ENCODE measurements at regions not wholly inside any gene's neighbourhood (a gene's known extent, or its start where the extent isn't known, plus 50 kb on each side); places are given as distances from the start of the nearest gene placed in this dataset.
A peak's percentile ranks its signal among the peaks of the same experiment; 100 is the strongest.

DNA sequence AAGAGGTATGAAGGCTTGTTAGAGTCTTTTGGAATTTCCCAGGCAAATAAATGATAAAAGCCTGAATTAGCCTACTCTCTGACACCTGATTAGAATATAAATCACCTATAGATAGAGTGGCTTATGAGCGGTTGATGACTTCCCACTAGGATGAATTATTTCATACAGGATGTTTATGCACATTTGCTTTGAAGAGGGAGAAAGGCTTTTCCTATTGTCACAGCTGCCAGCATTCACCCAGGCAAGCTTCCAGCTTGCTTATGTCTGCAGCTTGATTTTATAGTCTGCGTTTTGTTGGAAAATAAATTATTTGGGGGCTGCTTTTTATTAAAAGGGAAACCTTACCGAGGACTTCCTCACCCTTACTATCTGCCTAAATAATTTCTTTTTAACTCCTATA is 51.3 kb upstream of the EIF2S2 start:
- Histone ChIP-seq H3K27me3 (ENCODE audit: insufficient read depth) (no peaks in the 10 kb centered on the region), H3K4me3 (no peak overlapping the region), H3K36me3 (ENCODE audit: insufficient read depth) (no peaks in the 10 kb centered on the region), H3F3A (replicated peaks; ENCODE audit: low read depth) (no peaks in the 10 kb centered on the region), H4K20me1 (replicated peaks; ENCODE audit: insufficient read depth) (no peaks in the 10 kb centered on the region), H3K27ac (ENCODE audit: low read depth) (no peak overlapping the region), H2AFZ (no peak overlapping the region), H3K79me2 (replicated peaks; ENCODE audit: insufficient read depth) (no peaks in the 10 kb centered on the region), H3K4me2 (0 out of 2 replicates have a peak overlapping the region, but pooled peaks have one; percentile 3), H3K4me1 (ENCODE audit: insufficient read depth) (peaks cover 14% of the 10 kb centered on the region), H3K9me2 (ENCODE audit: insufficient read depth) (no peaks in the 10 kb centered on the region)
- H3K27me3 Mint-ChIP-seq (ENCODE audit: insufficient read depth, low read depth, poor library complexity) = no peaks in the 10 kb centered on the region
- TF ChIP-seq, protein P1, sequence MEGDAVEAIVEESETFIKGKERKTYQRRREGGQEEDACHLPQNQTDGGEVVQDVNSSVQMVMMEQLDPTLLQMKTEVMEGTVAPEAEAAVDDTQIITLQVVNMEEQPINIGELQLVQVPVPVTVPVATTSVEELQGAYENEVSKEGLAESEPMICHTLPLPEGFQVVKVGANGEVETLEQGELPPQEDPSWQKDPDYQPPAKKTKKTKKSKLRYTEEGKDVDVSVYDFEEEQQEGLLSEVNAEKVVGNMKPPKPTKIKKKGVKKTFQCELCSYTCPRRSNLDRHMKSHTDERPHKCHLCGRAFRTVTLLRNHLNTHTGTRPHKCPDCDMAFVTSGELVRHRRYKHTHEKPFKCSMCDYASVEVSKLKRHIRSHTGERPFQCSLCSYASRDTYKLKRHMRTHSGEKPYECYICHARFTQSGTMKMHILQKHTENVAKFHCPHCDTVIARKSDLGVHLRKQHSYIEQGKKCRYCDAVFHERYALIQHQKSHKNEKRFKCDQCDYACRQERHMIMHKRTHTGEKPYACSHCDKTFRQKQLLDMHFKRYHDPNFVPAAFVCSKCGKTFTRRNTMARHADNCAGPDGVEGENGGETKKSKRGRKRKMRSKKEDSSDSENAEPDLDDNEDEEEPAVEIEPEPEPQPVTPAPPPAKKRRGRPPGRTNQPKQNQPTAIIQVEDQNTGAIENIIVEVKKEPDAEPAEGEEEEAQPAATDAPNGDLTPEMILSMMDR (conservative IDR thresholded peaks at IDR 0.05; ENCODE audit: low read depth in 2 of 2) = no peak
- TF ChIP-seq JUNB (IDR thresholded peaks at IDR 0.05; ENCODE audit: unreplicated experiment) = no peak
- no peak for TF ChIP-seq ZNF331 (CRISPR knock-in tag; IDR thresholded peaks at IDR 0.05; ENCODE audit: low read depth)
- TF ChIP-seq STAT1 (IDR thresholded peaks at IDR 0.05; ENCODE audit: unreplicated experiment) = no peak
- TF ChIP-seq, protein P2, sequence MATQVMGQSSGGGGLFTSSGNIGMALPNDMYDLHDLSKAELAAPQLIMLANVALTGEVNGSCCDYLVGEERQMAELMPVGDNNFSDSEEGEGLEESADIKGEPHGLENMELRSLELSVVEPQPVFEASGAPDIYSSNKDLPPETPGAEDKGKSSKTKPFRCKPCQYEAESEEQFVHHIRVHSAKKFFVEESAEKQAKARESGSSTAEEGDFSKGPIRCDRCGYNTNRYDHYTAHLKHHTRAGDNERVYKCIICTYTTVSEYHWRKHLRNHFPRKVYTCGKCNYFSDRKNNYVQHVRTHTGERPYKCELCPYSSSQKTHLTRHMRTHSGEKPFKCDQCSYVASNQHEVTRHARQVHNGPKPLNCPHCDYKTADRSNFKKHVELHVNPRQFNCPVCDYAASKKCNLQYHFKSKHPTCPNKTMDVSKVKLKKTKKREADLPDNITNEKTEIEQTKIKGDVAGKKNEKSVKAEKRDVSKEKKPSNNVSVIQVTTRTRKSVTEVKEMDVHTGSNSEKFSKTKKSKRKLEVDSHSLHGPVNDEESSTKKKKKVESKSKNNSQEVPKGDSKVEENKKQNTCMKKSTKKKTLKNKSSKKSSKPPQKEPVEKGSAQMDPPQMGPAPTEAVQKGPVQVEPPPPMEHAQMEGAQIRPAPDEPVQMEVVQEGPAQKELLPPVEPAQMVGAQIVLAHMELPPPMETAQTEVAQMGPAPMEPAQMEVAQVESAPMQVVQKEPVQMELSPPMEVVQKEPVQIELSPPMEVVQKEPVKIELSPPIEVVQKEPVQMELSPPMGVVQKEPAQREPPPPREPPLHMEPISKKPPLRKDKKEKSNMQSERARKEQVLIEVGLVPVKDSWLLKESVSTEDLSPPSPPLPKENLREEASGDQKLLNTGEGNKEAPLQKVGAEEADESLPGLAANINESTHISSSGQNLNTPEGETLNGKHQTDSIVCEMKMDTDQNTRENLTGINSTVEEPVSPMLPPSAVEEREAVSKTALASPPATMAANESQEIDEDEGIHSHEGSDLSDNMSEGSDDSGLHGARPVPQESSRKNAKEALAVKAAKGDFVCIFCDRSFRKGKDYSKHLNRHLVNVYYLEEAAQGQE (IDR thresholded peaks at IDR 0.05; ENCODE audit: unreplicated experiment) = no peak
- TF ChIP-seq NANOG (IDR thresholded peaks at IDR 0.05; ENCODE audit: borderline replicate concordance) = no peak
- TF ChIP-seq, protein P3, sequence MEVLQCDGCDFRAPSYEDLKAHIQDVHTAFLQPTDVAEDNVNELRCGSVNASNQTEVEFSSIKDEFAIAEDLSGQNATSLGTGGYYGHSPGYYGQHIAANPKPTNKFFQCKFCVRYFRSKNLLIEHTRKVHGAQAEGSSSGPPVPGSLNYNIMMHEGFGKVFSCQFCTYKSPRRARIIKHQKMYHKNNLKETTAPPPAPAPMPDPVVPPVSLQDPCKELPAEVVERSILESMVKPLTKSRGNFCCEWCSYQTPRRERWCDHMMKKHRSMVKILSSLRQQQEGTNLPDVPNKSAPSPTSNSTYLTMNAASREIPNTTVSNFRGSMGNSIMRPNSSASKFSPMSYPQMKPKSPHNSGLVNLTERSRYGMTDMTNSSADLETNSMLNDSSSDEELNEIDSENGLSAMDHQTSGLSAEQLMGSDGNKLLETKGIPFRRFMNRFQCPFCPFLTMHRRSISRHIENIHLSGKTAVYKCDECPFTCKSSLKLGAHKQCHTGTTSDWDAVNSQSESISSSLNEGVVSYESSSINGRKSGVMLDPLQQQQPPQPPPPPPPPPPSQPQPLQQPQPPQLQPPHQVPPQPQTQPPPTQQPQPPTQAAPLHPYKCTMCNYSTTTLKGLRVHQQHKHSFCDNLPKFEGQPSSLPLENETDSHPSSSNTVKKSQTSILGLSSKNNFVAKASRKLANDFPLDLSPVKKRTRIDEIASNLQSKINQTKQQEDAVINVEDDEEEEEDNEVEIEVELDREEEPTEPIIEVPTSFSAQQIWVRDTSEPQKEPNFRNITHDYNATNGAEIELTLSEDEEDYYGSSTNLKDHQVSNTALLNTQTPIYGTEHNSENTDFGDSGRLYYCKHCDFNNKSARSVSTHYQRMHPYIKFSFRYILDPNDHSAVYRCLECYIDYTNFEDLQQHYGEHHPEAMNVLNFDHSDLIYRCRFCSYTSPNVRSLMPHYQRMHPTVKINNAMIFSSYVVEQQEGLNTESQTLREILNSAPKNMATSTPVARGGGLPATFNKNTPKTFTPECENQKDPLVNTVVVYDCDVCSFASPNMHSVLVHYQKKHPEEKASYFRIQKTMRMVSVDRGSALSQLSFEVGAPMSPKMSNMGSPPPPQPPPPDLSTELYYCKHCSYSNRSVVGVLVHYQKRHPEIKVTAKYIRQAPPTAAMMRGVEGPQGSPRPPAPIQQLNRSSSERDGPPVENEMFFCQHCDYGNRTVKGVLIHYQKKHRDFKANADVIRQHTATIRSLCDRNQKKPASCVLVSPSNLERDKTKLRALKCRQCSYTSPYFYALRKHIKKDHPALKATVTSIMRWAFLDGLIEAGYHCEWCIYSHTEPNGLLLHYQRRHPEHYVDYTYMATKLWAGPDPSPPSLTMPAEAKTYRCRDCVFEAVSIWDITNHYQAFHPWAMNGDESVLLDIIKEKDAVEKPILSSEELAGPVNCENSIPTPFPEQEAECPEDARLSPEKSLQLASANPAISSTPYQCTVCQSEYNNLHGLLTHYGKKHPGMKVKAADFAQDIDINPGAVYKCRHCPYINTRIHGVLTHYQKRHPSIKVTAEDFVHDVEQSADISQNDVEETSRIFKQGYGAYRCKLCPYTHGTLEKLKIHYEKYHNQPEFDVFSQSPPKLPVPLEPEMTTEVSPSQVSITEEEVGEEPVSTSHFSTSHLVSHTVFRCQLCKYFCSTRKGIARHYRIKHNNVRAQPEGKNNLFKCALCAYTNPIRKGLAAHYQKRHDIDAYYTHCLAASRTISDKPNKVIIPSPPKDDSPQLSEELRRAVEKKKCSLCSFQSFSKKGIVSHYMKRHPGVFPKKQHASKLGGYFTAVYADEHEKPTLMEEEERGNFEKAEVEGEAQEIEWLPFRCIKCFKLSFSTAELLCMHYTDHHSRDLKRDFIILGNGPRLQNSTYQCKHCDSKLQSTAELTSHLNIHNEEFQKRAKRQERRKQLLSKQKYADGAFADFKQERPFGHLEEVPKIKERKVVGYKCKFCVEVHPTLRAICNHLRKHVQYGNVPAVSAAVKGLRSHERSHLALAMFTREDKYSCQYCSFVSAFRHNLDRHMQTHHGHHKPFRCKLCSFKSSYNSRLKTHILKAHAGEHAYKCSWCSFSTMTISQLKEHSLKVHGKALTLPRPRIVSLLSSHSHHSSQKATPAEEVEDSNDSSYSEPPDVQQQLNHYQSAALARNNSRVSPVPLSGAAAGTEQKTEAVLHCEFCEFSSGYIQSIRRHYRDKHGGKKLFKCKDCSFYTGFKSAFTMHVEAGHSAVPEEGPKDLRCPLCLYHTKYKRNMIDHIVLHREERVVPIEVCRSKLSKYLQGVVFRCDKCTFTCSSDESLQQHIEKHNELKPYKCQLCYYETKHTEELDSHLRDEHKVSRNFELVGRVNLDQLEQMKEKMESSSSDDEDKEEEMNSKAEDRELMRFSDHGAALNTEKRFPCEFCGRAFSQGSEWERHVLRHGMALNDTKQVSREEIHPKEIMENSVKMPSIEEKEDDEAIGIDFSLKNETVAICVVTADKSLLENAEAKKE (CRISPR knock-in tag; IDR thresholded peaks at IDR 0.05) = no peak
- TF ChIP-seq EZH2phosphoT487 (IDR thresholded peaks at IDR 0.05; ENCODE audit: unreplicated experiment) = no peak
- TF ChIP-seq EZH2 (IDR thresholded peaks at IDR 0.05; ENCODE audit: low read depth, unreplicated experiment) = no peak
- TF ChIP-seq ZNF114 (CRISPR knock-in tag; IDR thresholded peaks at IDR 0.05) = no peak
- TF ChIP-seq, protein P4, sequence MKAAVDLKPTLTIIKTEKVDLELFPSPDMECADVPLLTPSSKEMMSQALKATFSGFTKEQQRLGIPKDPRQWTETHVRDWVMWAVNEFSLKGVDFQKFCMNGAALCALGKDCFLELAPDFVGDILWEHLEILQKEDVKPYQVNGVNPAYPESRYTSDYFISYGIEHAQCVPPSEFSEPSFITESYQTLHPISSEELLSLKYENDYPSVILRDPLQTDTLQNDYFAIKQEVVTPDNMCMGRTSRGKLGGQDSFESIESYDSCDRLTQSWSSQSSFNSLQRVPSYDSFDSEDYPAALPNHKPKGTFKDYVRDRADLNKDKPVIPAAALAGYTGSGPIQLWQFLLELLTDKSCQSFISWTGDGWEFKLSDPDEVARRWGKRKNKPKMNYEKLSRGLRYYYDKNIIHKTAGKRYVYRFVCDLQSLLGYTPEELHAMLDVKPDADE (IDR thresholded peaks at IDR 0.05) = no peak
- no peak for TF ChIP-seq POLR2AphosphoS5 (IDR thresholded peaks at IDR 0.05; ENCODE audit: low read depth)
- no peak for TF ChIP-seq CREB1 (CRISPR knock-in tag; IDR thresholded peaks at IDR 0.05; ENCODE audit: low read depth)
- ATAC-seq = no peak
- no peaks in the 10 kb centered on the region for H3K9me3 Mint-ChIP-seq
- no peaks in the 10 kb centered on the region for H3K36me3 Mint-ChIP-seq (ENCODE audit: low read depth)
- H3K4me1 Mint-ChIP-seq = peaks cover 11% of the 10 kb centered on the region; the same call in 2 of the 3 replicates
- DNase-seq (ENCODE audit: low spot score) = no peak
- H3K4me3 Mint-ChIP-seq = no peak overlapping the region
- no peak overlapping the region for H3K27ac Mint-ChIP-seq
